GM23248 (cell line): ENCODE measurements at regions not wholly inside any gene's neighbourhood (a gene's known extent, or its start where the extent isn't known, plus 50 kb on each side); places are given as distances from the start of the nearest gene placed in this dataset.

Experiments used
- EZH2 ChIP-seq: fragments of 200-600 bp; sonication (generic); IDR thresholded peaks from 2 replicates; pipeline ENCODE4 v1.6.1; 2018; ENCODE audit warnings: antibody characterized with exemption, mild to moderate bottlenecking; ENCODE audit not compliant: insufficient read depth, poor library complexity, severe bottlenecking
- EZH2phosphoT487 ChIP-seq: fragments of 200-600 bp; sonication (generic); IDR thresholded peaks from 2 replicates; pipeline ENCODE4 v1.6.1; 2018; ENCODE audit warnings: antibody characterized with exemption, moderate library complexity, mild to moderate bottlenecking, low read depth; ENCODE audit not compliant: insufficient read depth

DNA sequence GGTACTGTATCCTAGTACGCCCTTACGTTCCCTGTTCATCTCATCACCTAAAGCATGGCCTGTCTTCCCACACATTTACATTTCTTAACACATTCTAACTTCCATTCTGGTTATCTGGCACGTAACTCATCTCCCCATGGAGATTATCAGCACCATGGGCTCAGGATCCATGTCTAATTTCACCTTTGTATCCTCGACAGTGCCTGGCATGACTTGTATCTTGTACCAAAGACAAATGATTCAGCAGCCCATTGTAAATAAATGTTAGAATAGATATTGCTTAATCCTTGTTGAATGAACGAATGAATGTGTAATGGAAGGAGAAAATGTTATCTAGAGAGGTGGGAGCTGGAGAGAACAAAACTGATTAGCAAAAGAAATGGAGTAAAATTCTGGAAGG is 69.7 kb upstream of the TPM1 start:
- no peak for TF ChIP-seq EZH2phosphoT487
- TF ChIP-seq EZH2: no peak
